GM12872 (cell line): ENCODE measurements at regions not wholly inside any gene's neighbourhood (a gene's known extent, or its start where the extent isn't known, plus 50 kb on each side); places are given as distances from the start of the nearest gene placed in this dataset.

Source experiments
- TF ChIP-seq, protein P1 (sequence below): IDR thresholded peaks from 3 replicates; pipeline ENCODE4 v1.5.1; 2011; ENCODE audit warnings: low read depth, mild to moderate bottlenecking, low read length, moderate library complexity; ENCODE audit not compliant: insufficient read depth

DNA sequence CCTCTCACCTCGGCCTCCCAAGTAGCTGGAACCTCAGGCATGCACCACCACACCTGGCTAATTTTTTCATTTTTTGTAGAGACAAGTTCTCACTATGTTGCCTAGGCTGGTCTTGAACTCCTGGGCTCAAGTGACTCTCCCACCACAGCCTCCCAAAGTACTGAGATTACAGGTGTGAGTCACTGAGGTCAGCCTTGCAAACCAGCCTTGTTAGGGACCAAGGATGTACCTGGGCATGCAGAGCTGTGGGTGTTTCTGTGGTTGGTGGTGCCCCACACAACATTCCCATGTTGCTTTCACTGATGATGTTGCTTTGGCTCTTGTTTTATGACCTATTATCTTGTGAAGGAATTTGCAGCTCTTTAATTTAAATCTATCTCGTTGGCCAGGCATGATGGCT, 54.8 kb downstream of the OTUD1 start:
- TF ChIP-seq, protein P1, sequence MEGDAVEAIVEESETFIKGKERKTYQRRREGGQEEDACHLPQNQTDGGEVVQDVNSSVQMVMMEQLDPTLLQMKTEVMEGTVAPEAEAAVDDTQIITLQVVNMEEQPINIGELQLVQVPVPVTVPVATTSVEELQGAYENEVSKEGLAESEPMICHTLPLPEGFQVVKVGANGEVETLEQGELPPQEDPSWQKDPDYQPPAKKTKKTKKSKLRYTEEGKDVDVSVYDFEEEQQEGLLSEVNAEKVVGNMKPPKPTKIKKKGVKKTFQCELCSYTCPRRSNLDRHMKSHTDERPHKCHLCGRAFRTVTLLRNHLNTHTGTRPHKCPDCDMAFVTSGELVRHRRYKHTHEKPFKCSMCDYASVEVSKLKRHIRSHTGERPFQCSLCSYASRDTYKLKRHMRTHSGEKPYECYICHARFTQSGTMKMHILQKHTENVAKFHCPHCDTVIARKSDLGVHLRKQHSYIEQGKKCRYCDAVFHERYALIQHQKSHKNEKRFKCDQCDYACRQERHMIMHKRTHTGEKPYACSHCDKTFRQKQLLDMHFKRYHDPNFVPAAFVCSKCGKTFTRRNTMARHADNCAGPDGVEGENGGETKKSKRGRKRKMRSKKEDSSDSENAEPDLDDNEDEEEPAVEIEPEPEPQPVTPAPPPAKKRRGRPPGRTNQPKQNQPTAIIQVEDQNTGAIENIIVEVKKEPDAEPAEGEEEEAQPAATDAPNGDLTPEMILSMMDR = no peak

DNA sequence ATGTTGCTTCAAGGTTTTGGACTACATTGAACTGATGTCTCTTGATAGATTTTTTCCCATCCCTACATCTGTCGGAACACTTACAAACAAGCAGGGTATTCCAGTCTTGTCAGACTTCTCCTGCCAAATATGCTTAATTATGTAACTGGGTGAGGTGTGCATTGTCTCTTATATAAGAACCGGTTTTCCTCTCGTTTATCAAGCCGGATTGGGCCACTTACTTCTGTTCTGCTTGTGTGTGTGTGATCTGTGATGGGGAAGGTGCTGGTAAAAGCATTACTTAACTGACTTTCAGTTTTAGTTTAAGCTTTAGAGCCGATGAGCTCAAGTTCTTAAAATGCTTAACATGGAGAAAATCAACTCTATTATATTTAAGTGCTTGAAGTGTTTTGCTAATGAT, 57.9 kb downstream of the OTUD1 start:
- TF ChIP-seq, protein P1 = no peak

DNA sequence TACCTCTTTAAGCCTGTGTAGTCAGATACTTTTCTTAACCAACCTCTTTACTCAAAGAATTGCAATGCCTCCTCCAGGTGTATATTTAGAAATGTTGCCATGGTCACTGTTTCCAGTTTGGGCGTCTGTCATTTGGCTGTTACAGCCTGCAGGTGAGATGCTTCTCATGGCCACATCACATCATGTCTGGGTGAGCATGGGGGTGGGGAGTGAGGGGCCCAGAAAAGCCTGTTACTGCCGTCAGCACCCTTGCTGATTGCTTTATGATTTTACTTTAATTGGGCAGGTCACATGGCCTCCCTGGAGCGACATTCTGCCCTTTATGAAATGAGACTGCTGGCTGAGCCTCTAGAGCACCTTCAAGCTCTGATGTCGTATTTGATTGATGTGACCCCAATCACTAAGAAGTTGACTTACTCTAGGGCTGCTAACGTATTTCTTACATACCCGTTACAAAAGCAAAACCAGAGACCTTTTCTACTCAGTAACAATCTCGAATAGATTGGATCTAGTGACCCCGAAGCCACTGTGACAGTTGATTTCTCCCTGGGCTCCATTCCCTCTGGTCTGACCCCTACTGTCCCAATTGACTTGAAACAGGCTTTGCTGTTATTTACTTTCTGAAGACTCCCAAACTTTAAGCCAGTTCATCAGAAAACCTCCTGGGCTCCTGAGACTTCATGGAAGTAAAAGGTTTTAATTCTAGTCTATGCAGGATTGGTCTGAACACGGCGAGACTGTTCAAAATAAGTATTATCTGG, 60.7 kb downstream of the OTUD1 start:
- TF ChIP-seq, protein P1 = no peak

DNA sequence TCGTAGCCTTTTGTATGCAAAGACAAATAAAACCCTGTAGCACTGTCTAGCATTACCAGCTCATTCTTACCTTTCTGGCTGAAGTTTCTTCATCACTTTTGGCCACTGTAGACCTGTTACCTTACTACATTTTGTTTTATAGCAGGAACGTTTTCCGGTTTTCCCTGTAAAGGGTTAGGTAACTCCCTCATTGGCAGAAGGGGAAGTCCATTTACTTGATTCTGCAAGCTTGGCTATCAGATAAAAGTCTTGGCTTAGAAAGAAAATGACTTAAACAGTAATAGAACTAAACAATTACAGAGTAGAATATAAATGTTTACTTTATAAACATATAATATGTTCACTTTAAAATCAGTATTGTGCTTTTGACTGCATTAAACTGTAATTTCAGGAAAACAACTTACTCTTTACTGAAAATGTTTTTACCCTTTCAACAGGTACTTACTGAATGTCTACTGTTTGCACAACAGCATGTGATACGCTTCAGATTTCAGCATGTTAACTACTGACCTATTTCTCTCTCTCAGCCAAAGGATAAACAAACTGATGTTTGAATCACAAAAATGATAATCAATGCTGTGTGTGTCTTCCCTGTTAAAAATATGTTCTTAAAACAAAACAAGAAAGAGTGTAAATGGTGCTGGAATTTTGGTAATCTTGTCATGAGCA, 67.1 kb downstream of the OTUD1 start:
- TF ChIP-seq, protein P1 = no peak

DNA sequence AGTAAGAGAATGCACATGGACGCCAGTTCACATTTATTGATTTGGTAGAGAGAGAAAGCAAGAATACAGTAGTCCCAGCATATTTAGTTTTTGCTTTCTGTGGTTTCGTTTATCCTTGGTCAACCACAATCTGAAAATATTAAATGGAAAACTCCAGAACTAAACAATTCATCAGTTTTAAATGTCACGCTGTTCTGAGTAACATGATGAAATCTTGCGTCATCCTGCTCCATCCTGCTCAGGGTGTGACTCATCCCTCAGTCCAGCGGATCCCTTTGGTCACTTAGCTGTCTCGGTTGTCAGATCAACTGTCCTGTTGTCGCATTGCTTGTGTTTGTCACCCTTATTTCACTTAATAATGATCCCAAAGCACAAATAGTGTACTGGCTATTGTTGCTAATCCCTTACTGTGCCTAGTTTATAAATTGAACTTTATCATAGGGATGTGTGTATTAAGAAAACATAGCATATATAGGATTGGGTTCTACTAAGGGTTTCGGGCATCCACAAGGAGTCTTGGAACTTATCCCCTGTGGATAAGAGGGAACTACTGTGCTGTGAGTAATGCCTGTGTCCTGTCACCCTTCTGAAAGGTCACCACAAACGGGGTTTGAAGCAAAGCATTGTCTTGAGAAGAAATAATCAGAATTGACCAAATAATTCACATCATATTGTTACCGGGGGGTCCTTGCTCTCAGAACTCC, 73.6 kb downstream of the OTUD1 start:
- TF ChIP-seq, protein P1 = no peak

DNA sequence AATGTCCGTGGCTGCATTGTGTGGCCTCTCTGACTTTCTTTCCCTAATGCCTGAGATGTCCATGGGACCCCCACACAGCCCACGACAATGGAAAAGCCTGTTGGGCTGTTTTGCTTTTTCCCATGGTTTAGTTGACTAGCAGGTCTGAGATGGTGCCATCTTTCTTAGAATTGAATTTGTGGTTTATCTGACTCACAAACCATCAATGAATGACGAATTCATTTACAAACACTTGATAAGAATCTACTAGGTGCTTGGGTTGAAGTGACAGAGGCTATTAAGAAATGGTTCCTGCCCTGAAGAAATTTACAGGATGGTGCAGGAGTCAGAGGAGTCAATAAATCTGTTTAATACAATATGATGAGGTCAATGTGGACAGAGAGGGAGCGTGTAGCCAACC, 75.4 kb downstream of the OTUD1 start:
- TF ChIP-seq, protein P1 = no peak

DNA sequence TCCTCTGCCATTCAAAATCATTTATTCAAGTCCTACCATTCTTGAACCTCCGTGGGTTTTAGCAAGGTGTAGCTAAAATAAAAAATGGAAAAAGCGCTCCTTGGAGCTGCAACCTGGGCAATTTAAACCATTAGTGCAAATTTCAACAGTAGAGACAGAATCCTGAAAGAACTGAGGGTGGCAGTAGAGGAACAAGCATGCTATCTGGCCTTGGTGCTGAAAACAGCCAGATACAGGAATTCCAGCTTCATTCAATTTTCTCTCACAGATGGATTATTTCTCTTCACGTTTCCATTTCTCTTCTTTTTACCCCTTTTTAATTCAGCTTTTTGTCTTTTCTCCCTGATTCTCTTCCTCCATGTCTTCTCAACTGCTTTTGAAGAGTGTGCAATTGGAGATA, 77.7 kb downstream of the OTUD1 start:
- TF ChIP-seq, protein P1 = peak; percentile 42; the same call in 1 of the 3 replicates
